ENCODE measurements at regions not wholly inside any gene's neighbourhood (a gene's known extent, or its start where the extent isn't known, plus 50 kb on each side); places are given as distances from the start of the nearest gene placed in this dataset.

- TF ChIP-seq CTCF (IDR thresholded peaks at IDR 0.05), result no peak
Measured at GRCh38 chr7:79529214-79529880, 75.9 kb upstream of the MAGI2 start.

DNA sequence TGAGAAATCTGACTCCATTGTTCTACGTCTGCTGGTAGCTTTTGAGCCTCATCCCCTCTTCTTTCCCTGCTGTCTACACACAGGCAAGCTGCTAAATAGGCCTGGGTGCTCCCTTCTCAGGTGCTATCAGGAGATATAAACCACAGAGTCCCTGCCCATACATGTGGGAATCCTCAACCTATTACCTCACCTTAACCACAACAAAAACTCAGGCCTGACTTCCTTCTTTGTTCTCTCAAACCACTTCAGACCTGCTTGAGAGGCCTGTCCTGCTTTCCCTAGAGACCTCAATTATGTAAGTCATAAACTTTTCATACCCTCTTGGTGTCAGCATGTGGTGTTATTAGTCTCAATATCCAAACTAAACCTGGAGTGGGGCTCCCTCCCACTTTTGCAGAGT, 75.0 kb upstream of the MAGI2 start:
- no peak for TF ChIP-seq CTCF (IDR thresholded peaks at IDR 0.05)

- TF ChIP-seq CTCF (IDR thresholded peaks at IDR 0.05), result no peak
Measured at GRCh38 chr7:79524048-79524447, 70.6 kb upstream of the MAGI2 start.

DNA sequence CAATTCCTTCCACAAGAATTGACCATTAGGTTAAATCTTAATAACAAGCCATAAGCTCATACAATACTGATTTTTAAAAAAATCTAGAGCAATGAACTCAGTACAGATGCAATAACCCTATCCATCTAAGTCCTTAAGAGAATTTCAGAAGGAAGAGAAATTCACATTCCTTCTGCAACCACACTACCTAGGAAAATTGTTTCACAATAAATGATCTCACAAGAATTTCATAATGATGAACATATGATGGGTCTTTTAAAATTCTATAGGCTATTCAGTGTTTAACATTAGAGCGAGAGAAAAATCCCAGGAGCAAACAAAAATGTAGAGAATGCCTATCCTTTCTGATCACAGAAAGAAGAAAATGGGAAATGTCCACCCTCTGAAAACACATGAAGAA, 70.0 kb upstream of the MAGI2 start:
- TF ChIP-seq CTCF (IDR thresholded peaks at IDR 0.05), result no peak

DNA sequence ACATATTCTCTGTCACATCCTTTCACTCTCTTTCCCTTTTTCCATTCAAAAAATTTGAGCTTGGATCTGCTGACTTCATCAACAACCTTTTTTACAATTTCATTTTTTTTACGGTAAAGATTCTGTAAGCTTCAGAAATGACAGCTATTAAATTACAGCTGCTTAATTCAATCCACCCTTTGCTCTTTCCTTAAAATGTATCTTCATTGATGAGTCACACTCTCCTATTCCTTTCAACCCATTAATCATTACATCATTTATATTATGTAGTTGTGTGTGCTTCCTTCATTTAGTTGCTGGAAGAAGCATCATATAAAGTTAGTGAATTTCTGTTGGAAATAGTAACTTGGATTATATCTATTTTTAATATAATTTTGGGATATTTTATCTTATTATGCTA, 67.1 kb upstream of the MAGI2 start:
- TF ChIP-seq CTCF (IDR thresholded peaks at IDR 0.05), result no peak

GRCh38 chr7:79515358-79515757, 61.9 kb upstream of the MAGI2 start:
- no peak for TF ChIP-seq CTCF (IDR thresholded peaks at IDR 0.05)

- no peak for TF ChIP-seq CTCF (IDR thresholded peaks at IDR 0.05)
Measured at GRCh38 chr7:79513261-79513660, 59.8 kb upstream of the MAGI2 start.

DNA sequence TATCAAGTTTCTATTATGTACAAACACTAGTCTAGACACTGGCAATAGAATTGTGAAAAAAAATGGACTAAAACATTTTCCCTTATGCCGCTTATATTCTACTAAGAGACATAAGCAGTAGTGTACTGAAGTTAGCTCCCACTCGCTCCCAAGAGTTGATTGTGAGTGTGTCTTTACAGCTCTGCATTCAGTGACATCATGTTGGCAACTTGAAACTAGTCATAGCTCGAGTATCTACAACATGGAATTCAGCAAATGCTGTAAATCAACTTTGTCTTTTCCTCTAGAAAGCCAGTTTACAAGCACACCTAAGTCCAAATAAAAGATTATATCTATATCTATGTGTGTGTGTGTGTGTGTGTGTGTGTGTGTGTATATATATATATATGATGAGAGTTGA, 58.8 kb upstream of the MAGI2 start:
- TF ChIP-seq CTCF (IDR thresholded peaks at IDR 0.05), result no peak

Measured in LNCAP (cell line).